OCI-LY7 (cell line): ENCODE measurements at regions not wholly inside any gene's neighbourhood (a gene's known extent, or its start where the extent isn't known, plus 50 kb on each side); places are given as distances from the start of the nearest gene placed in this dataset.

ENCODE experiments used
- BruUV-seq: library from RNA; stranded (reverse); fragments of 400-500 nt; replicated peaks from 2 replicates; lab custom pipeline; 2021; lab: Mats Ljungman, UMichigan
- CTCF ChIA-PET: fragments of 300-600 bp; sonication (Branson Sonifier 250); formaldehyde crosslinking; loops from one replicate; lab custom pipeline; 2022; ENCODE audit warnings: antibody characterized with exemption; ENCODE audit not compliant: unreplicated experiment; lab: Charles Lee
- POLR2A ChIA-PET: fragments of 300-600 bp; sonication (Branson Sonifier 250); formaldehyde crosslinking; loops from one replicate; lab custom pipeline; 2022; ENCODE audit warnings: antibody characterized with exemption; lab: Charles Lee
- DNase-seq: peaks from one replicate; pipeline ENCODE4 v3.0.0-alpha.2; 2015; ENCODE audit warnings: low spot score
- H2AFZ ChIP-seq: fragments of 200-600 bp; sonication (generic), shearing (Covaris generic); 2 replicates; pipeline ENCODE4 v1.6.1; 2014; ENCODE audit warnings: mild to moderate bottlenecking, antibody characterized with exemption, low read length, moderate library complexity
- H3K27ac ChIP-seq: fragments of 200-600 bp; sonication (generic); 2 replicates; pipeline ENCODE4 v1.5.1; 2014; ENCODE audit warnings: mixed run types, low read depth, mild to moderate bottlenecking, moderate library complexity, low read length, inconsistent platforms; ENCODE audit not compliant: poor library complexity, severe bottlenecking
- H3K36me3 ChIP-seq: fragments of 200-600 bp; sonication (generic); 2 replicates; pipeline ENCODE4 v1.6.1; 2014; ENCODE audit warnings: mild to moderate bottlenecking, antibody characterized with exemption, low read length, moderate library complexity, mixed read lengths; ENCODE audit not compliant: insufficient read depth
- H3K4me1 ChIP-seq: fragments of 200-600 bp; sonication (generic); 2 replicates; pipeline ENCODE4 v1.5.1; 2014; ENCODE audit warnings: mild to moderate bottlenecking, low read length; ENCODE audit not compliant: insufficient read depth, poor library complexity, severe bottlenecking
- H3K4me2 ChIP-seq: fragments of 200-600 bp; sonication (generic); 2 replicates; pipeline ENCODE4 v1.6.1; 2014; ENCODE audit warnings: mild to moderate bottlenecking, low read length
- H3K4me3 ChIP-seq: fragments of 200-600 bp; sonication (generic); 2 replicates; pipeline ENCODE4 v1.5.1; 2014; ENCODE audit warnings: mild to moderate bottlenecking, low read depth, low read length; ENCODE audit not compliant: poor library complexity, severe bottlenecking
- H3K79me2 ChIP-seq: fragments of 200-600 bp; sonication (generic); 2 replicates; pipeline ENCODE4 v1.6.1; 2016; ENCODE audit warnings: low read depth, mild to moderate bottlenecking, low read length, moderate library complexity, mixed read lengths; ENCODE audit not compliant: insufficient read depth
- H3K9me2 ChIP-seq: fragments of 200-600 bp; sonication (generic); 2 replicates; pipeline ENCODE4 v1.6.1; 2016; ENCODE audit warnings: mild to moderate bottlenecking, low read length, mixed read lengths; ENCODE audit not compliant: insufficient read depth
- H3K9me3 ChIP-seq: fragments of 200-600 bp; sonication (generic); 2 replicates; pipeline ENCODE4 v1.6.1; 2014; ENCODE audit warnings: mild to moderate bottlenecking, mixed run types, low read length, mixed read lengths
- H4K20me1 ChIP-seq: fragments of 200-600 bp; sonication (generic); 2 replicates; pipeline ENCODE4 v1.6.1; 2014; ENCODE audit warnings: mild to moderate bottlenecking, antibody characterized with exemption, low read length, moderate library complexity, mixed read lengths; ENCODE audit not compliant: insufficient read depth
- CTCF ChIP-seq: fragments of 200-600 bp; sonication (generic); conservative IDR thresholded peaks from 2 replicates; pipeline ENCODE4 v1.5.1; 2014; ENCODE audit warnings: mild to moderate bottlenecking, antibody characterized with exemption, low read length, moderate library complexity, mixed read lengths
- EZH2phosphoT487 ChIP-seq: fragments of 200-600 bp; sonication (generic); IDR thresholded peaks from 2 replicates; pipeline ENCODE4 v1.6.1; 2018; ENCODE audit warnings: low read depth, borderline replicate concordance, mild to moderate bottlenecking, mixed run types, antibody characterized with exemption, low read length, moderate library complexity, mixed read lengths
- intact Hi-C: fragments of 100-400 bp; cut with micrococcal nuclease; formaldehyde crosslinking; loops from one replicate; pipeline ENCODE4 v1.10.0; 2022; ENCODE audit not compliant: unreplicated experiment

- Histone ChIP-seq H3K4me2 (no peak overlapping the region), H4K20me1 (no peaks in the 10 kb centered on the region), H3K9me2 (no peaks in the 10 kb centered on the region), H2AFZ (no peak overlapping the region), H3K36me3 (no peaks in the 10 kb centered on the region), H3K27ac (no peak overlapping the region), H3K4me1 (no peaks in the 10 kb centered on the region), H3K79me2 (no peaks in the 10 kb centered on the region), H3K4me3 (no peak overlapping the region), H3K9me3 (no peaks in the 10 kb centered on the region)
- no peak for DNase-seq
- ChIA-PET POLR2A (interaction anchor here (0.7 kb wide), 1 partner anchor 166 kb away, joined by 3 read pairs; no protein-coding TSS in a partner anchor), CTCF (no interaction called here)
- BruUV-seq, result no TSS peak
- TF ChIP-seq EZH2phosphoT487, result no peak
- TF ChIP-seq CTCF, result no peak
- intact Hi-C loops, result no loop called here
These were observed 137.8 kb upstream of the GATA6 start for GRCh38 chr18:22031611-22032010.

- no peaks in the 10 kb centered on the region for H3K36me3 ChIP-seq
- H3K9me2 ChIP-seq, result no peaks in the 10 kb centered on the region
- H3K27ac ChIP-seq, result no peak overlapping the region
- H3K4me1 ChIP-seq, result no peaks in the 10 kb centered on the region
- H3K4me3 ChIP-seq, result no peak overlapping the region
- BruUV-seq, result no TSS peak
- DNase-seq, result no peak
- no peaks in the 10 kb centered on the region for H3K79me2 ChIP-seq
- no peaks in the 10 kb centered on the region for H4K20me1 ChIP-seq
- H3K9me3 ChIP-seq, result no peaks in the 10 kb centered on the region
- CTCF ChIA-PET, result no interaction called here
- intact Hi-C loops, result no loop called here
- TF ChIP-seq CTCF, result no peak
- no peak for TF ChIP-seq EZH2phosphoT487
- no peak overlapping the region for H3K4me2 ChIP-seq
- POLR2A ChIA-PET, result interaction anchor here (0.7 kb wide), 1 partner anchor 165 kb away, joined by 3 read pairs; no protein-coding TSS in a partner anchor
- no peak overlapping the region for H2AFZ ChIP-seq
These were observed 136.9 kb upstream of the GATA6 start for GRCh38 chr18:22032392-22032961.

DNA sequence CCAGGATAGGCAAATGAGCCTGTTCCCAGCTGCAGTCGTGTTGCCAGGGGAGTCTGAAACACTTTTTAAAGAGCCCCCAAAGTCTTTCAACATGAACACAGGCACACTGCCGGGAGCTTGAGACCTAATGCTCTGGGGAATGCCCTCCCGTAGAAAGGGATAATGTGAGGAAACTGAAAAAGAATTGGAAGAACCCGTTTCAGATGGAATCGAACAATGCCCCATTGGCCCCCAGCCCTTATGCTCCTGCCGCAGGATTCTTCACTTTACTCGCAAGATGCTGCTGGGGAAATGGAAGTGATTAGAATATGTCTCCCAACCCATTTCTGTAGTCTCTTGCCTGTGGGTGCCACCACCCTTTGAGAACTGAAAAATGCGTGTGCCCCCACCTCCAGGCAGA lies 136.3 kb upstream of the GATA6 start:
- Histone ChIP-seq H3K9me2 (no peaks in the 10 kb centered on the region), H2AFZ (no peak overlapping the region), H3K4me2 (no peak overlapping the region), H4K20me1 (no peaks in the 10 kb centered on the region), H3K9me3 (no peaks in the 10 kb centered on the region), H3K36me3 (no peaks in the 10 kb centered on the region), H3K79me2 (no peaks in the 10 kb centered on the region), H3K27ac (no peak overlapping the region), H3K4me3 (no peak overlapping the region), H3K4me1 (no peaks in the 10 kb centered on the region)
- no TSS peak for BruUV-seq
- TF ChIP-seq CTCF (no peak), EZH2phosphoT487 (no peak)
- CTCF ChIA-PET, result no interaction called here
- no peak for DNase-seq
- intact Hi-C loops, result no loop called here
- POLR2A ChIA-PET, result interaction anchor here (0.6 to 0.7 kb wide), 4 partner anchors 34 to 646 kb away, joined by 3 to 5 read pairs (median 3); no protein-coding TSS in a partner anchor
